LHCN-M2 (cell line): ENCODE measurements at regions not wholly inside any gene's neighbourhood (a gene's known extent, or its start where the extent isn't known, plus 50 kb on each side); places are given as distances from the start of the nearest gene placed in this dataset.
"Not testable (repeated sequence)": the region's sequence is repeated elsewhere in the genome, so short reads cannot be mapped to it uniquely, and the experiment has no call there.

Source experiments
- DNase-seq: peaks from one replicate; pipeline ENCODE4 v3.0.0-alpha.2; 2012; ENCODE audit warnings: low read depth

DNA sequence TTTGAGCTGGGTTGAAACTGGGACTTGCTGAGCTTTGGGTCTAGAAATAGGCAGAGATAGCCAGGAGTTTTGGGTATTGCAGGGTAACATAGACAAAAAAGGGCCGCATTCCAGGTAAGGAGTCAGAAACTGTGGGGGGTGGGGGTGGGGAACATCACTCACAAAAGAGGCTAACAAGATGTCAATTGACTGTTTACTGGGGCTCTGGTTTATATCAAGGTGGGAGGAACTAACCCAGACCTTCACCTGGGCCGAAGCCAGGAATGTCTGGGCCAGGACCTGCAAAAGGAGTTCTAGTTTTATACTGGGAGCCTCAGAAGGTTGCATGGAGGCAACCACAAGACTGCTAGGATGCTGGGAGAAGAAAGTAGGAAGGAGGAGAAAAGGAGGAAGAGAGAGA, 154.4 kb downstream of the EMP1 start:
- DNase-seq, result no peak

DNA sequence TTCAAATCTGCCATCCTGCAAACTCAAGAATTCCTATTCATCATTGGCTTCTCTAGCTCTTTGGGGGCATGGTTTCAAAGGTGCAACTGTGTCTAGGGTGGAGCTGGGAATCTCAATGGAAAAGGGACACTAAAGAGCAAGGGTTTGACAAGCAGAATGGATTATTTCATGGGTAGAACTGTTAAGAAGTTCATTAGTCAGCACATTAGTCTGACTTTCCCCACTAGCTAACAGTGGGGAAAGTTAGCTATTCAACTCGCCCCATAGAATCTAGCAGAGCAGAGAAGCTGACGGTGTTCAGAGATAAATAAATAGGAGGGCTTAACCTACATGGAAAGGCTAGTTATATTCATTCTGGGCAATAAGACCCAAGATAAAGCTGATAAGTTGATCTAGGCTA, 153.9 kb downstream of the EMP1 start:
- no peak for DNase-seq

DNA sequence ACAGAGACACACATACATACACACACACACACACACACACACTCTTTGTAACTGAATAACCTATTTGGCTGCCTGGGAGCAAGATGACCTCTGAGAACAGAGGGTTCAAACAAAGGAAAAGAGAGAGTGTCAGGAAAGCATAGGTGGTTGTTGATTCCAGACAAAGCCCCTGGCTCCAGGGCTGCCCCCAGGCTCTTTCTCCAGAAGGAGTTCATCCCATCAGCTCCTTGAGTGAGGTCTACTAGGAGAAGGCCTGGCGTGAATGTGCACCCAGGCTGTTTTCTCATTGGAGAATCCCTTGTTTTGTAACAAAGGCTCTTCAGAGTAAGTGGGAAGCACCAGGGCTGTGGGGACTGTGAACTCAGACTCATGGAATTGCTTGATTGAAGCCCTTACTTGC, 151.9 kb downstream of the EMP1 start:
- no peak for DNase-seq

DNA sequence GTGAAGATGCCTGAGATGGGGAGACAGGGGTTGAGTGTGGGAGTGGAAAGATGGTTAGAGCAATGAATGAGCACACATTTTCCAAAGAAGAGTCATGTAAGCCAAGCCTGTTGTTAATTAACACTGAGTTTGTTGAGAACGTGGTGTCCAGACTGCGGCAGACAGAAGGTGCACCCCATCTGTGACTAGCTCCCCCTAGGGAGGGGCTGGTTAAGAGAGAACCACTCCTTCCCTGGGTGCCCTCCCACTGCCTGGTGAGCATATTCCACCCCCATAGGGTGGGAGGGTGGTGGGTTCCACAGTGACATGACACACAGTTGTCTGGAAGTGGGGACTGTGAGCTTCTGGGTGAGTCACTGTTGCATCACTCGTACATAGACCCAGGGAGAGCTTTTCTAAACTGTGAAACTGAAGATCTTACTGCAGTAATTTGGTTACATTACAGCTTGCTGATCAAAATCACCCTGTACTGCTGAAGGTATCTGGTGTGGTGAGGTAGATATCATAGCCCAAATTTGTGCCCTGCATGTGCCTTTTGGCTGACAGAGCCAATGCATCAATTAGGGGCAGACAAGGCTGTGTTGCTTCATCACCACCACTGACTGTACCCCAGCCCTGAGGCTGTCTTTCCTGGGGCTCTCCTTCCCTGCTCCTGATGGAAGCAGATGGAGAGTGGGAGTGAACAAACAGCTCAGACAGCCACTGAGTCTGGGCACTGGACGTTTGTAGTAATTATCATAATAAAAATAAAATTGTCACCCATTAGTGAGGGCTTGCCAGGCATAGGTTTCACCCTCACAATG, 150.9 kb downstream of the EMP1 start:
- peak; percentile 67 for DNase-seq

DNA sequence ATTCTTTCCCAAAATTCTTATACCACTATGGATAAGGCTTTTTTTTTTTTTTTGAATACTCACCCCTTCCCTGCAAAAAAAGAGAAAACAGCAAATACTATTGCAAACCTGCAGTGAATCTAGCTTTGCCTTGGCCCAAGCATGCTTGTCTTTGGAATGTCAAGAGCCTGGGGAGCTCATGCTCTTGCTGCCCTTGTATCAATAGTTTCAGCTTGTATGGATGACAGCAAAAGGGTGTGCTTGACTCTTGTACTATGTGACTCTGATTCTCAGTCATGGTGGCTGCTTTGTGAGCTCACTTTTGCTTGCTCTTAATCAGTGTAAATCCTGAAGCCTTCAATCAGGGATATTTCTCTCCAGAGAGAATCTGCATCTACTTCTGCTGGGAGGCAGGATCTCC, 149.2 kb downstream of the EMP1 start:
- no peak for DNase-seq

DNA sequence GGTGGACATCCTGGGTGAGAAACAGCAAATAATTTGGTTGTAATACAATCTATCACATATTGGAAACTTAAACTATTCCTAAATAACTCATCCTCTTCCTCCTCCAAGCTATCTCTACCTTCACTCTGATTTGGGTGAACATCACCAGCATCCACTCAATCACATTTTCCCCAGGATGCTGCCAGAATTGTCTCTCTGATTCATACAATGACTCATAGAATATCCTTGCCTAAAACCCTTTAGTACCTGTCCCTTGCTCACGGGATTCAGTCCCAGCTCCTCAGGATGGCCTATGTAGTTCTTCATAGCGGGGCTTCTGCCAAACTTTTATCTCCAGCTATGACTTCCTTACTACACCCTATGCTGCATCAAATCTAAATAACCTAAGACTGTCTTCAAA, 146.8 kb downstream of the EMP1 start:
- peak; percentile 11 for DNase-seq

DNA sequence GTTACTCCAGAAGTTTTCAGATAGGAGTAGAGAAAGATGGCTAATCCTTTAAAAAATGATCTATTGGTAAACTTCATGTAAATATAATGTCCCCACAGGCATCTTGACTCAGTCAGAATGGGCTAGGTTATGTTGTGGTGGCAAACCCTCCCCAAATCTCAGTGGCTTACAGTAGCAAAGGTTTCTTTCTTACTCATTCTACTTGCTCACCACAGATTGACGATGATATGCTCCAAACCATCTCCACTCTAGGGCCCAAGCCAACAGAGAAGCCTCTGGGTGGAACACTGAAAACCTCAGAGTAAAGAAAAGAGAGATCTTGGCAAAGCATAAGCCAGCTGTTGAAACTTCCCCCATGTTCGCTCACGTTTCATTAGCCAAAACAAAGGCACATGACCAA, 146.4 kb downstream of the EMP1 start:
- peak; percentile 38 for DNase-seq

DNA sequence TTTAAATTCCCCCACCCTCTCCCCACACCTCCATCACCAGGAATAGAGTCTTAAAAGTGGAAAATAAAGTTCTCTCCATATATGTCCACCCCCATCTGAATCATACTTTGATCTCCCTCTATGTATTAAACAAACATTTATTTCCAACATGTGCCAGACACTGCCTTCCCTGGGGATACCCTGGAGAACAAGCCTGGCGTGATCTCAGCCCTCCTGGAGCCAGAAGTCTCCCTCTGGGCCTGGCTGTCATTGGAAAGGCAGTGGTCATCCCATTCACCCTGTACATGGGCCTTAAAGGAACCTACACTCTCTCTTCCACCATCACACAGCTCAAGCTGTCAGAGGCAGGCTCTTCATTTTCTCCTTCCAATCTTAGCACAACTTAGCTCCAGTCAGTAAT, 143.6 kb downstream of the EMP1 start:
- DNase-seq, result peak; percentile 15

DNA sequence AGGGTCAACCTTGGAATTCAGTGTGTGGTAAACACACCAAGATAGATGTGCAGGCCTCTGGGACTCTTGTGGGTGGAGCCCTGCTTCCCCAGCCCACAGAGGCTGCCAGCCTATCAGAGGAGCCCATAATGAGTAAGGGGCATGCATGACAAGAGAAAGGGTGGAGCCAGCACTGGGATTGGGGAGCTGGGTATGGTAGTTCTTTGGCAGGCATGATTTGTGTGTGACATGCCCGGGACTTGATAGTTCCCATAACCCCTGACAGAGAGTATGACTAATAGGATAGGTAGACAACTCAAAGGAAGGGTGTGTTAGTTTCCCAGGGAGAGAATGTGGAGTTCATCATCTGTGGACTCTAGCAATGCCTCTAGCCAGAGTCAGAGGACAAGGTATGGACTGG, 143.0 kb downstream of the EMP1 start:
- peak; percentile 3 for DNase-seq

DNA sequence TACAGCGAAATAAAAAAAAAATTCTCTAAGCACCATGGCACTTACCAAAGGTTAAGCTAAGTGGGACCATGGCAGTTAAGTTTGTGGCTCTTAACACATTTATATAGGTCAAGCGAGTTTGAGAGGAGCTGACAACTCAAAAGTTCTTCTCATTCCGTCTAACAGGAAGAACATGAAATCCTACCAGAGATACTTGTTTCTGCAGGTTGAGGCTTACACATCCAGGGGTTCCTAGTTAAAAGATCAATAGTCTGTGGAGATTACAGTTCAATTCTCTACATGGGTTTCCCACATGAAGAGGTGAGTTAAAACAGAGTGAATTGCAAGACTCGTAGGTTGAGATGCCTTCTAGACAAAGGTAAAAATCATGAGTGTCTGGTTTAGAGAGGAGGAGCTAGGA, 142.6 kb downstream of the EMP1 start:
- DNase-seq, result no peak

DNA sequence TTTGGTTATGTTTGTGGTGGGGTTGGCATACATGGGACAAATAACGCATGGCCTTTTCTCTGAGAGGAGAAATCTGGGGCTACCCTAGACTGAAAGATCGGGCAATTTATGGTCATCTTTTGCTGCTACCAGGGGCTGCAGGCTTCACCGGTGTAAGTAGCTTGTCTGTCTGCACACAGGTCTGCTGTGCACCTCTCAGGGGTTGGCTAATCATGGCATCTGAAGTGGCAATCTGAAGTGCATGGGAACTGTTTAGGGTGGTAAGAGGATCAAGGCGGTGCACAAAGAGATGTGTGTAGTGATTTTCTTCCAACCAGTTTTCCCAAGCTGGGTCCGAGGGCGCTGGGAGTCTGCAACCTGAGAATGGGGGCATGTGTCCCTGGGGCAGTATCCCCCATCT, 141.3 kb downstream of the EMP1 start:
- no peak for DNase-seq

DNA sequence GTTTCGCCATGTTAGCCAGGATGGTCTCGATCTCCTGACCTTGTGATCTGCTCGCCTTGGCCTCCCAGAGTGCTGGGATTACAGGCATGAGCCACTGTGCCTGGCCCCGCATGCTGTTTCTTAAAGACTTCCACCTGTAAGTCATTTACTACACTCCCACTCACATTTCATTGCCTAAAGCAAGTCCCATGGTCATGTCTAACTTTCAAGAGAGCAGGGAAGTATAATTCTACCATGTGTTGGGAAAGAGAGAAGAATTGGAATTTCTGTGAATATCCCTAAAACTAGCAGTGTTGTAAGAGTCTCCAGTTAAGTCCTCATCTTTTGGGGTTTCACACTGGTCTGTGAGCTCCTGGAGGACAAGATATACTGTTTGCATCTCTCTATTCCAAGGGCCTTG, 139.7 kb downstream of the EMP1 start:
- no peak for DNase-seq

DNA sequence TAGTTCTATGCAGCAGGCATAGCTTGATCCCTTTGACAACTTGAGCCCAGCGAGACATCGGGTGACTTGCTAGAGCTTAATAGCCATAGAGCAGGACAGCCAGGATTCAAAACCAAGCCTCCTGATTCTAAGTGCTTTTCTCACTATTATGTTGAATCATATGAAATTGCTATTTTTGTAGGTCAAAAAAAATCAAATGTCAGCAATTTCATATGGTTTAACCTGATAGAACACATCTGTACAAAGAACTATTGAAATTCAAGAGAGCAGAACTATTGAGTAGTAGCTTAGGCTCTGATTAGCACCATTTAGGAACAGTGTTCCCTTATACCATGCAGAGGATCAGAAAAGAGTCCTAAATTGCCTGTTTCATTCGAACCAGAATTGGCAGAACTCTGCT, 132.0 kb downstream of the EMP1 start:
- no peak for DNase-seq

DNA sequence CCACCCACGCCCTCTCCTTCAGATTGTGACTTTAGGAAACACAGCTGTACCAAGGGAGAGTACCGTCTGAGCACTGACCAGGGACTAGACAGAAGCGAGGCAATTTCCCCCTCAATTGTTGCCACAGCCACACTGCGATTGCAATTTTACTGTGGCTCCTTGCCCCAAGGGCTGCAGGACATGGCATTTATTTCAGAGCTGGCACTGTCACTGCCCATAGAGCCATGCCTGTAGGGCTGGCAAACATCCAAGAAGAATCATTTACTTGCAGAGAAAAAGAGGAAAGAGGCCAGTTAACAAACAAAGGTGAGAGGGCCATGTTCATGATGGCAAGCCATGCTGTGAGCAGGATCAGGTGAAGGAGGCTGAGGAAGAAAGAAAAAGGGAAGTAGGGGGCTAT, 129.6 kb downstream of the EMP1 start:
- DNase-seq, result no peak

DNA sequence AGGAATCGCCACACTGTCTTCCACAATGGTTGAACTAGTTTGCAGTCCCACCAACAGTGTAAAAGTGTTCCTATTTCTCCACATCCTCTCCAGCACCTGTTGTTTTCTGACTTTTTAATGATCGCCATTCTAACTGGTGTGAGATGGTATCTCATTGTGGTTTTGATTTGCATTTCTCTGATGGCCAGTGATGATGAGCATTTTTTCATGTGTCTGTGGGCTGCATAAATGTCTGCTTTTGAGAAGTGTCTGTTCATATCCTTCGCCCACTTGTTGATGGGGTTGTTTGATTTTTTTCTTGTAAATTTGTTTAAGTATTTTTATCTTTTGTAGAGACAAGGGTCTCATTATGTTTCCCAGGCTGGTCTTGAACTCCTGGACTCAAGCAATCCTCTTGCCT, 128.5 kb downstream of the EMP1 start:
- DNase-seq, result not testable (repeated sequence)

DNA sequence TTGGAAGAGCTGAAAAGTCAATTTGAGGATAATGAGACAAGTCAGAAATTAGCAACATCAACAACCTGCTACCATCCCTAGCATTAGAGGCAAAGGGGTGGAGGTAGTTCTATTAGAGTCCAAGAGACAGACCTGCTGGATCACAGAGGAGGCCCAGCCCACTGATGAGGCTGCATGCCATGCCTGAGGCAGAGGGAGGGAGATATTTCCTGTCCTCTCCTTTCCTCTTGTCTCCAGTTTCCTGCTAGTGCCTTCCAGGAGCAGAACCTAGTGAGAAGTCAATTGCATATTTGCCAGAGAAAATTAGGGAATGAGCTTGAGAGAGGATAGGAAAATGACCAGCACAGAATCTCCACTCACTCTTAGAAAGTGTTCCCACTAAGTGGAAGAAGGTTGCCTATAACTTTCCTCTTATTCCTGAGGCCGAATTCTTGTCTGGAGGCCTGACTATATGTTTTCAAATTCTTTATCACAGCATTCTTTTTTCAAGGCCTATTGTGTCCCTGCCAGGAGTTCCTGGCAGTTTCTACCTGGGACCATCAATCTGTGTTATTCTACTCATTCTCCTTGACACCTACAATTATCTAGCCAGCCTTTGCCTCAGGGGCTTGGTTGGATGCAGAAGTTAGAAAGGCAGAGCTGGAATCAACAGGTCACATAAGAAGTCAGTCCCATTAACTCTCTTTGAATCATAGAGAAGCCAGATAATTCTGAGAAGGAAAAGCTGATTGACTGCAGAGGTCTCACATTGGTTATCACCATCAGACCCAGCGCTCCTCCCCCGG, 121.9 kb downstream of the EMP1 start:
- DNase-seq, result no peak

DNA sequence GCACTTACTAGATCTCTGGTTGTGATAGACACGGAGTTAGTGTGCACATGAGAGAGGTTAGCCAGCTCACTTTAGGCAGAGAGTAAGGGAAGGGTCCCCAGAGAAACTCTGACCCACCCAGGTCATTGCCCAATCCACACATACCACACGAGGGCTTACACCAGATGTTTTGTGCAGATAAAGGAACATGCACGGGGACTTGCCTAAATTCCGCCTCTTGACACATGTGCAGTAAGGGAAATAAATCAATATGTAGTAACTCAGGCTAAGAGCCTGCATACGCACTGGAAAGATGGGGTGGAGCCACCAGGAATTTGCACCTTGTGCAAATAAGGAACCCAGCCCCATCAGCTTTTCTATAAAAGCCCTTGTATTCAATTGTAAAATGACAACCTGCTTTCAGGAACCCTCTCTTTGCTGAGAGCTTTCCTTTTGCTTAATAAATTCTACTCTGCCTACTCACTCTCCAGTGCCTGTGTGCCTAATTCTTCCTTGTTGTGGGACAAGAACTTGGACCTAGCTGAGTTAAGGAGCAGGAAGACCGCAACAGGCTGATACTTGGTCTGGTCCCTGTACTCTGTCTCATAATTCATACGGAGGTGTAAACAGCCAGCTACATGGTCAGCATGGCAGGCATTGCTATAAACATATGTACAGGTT, 120.2 kb downstream of the EMP1 start:
- no peak for DNase-seq

DNA sequence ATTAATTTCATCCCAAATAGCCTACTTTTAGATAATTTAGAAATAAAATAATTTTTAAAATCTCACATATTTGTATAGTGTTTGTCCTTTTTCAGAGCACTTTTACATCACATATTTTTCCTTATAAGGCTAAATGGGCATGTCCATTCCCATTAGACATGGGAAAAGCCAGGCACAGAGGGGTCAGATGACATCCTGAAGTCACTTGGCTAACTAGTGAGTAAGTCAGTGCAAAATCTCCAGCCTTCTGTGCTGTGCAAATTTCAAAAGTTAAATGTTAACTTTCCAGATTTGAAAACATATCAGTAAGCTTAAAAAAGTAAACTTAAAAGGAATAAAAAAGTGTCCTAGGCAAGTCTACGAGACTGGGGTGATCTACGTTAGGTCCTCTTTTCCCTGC, 117.4 kb downstream of the EMP1 start:
- no peak for DNase-seq

DNA sequence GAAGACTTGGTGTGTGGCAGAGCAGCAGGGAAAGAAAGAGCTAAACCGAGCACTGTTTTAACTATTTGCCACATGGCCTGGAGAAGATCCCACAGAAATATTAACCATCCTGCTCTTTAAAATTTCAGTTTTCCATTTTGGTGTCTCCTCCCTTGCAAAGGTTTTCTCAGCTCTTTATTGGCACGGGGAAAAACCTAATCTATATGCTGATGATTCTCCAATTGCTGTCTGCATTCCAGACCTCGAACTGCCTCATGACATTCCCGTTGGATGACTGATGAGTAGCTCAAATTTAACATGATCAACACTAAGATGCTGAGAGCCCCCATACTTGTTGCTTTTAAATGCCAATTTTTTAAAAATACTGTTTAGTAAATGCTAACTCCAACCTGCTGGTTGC, 115.0 kb downstream of the EMP1 start:
- no peak for DNase-seq

DNA sequence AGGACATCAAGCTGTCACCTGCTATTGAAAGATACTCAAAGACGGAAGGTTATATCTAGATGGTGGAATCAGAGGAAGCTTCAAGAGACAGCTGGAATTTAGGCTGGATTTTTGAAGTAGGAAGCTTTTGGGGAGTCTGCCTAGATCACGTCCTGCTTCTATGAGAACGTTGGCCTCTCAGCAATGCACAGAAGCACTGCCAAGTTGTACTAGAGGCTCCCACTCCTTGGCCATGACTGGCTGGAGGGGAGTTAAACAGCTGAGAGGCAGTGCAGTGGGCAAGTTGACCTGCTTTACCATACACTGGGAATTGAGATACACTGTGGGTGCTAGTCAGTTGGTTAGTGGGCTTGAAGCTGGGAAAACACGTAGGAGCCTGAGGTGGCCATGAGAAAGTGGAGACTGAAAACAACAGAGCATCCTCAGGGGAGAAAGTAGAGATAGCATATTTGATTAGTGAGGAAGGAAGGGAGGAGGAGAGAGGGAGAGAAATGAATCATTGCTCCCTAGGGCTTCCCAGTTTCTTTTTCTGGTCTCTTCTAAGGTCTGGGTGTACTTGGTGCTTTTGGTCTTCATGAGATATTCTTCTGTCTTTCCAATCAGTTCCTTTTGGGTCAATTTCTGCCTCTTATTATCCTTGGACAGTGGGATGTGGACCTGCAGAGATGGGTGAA, 110.8 kb downstream of the EMP1 start:
- DNase-seq, result no peak

DNA sequence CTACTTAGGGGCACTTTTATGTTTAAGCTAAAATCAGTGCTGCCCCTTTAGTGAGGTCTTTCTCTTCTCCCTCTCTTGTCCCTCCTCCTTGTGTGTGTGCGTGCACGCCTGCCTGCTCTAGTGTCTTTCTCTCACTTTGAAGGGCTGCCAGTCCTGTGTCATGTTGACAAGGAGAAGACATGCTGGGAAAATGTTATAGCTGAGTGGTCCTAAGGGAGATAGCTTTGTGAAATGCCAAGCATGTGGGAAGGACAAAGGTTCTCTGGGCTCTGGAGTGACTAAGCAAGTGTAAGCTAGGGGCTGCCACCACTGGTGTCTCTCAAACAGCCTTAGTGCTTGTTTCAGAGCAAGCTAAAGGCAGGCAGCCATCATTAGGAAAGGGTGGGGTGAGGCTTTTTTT, 108.4 kb downstream of the EMP1 start:
- DNase-seq, result no peak

DNA sequence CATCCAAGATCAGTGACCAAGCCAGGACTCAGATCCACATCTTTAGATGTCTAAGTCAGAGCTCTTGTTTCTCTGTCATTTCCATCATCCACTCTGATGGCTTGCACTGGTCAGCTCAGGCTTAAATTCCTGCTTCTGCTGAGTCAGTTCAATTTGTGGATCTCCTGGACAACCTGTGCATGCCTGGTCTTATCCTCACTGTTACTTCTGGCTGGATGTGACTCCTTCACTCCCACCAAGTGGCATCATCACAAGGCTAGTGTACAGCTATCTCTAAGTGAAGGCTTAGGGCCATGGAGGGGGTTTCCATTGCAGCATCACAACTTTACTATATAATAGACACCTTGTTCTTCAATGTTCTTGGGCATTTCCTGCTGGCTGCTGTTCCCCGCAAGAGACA, 102.9 kb downstream of the EMP1 start:
- no peak for DNase-seq
